Nephron progenitor cell (in vitro differentiated cells): ENCODE measurements at regions not wholly inside any gene's neighbourhood (a gene's known extent, or its start where the extent isn't known, plus 50 kb on each side); places are given as distances from the start of the nearest gene placed in this dataset.

Source experiments
- DNase-seq: peaks from one replicate; pipeline ENCODE4 v3.0.0; 2021
- H3K27ac Mint-ChIP-seq: 2 replicates; pipeline ENCODE4 v1.8.0; 2021; ENCODE audit warnings: mild to moderate bottlenecking, moderate library complexity, mixed read lengths
- H3K27me3 Mint-ChIP-seq: 2 replicates; pipeline ENCODE4 v1.8.0; 2021; ENCODE audit warnings: mild to moderate bottlenecking, low read depth, mixed read lengths; ENCODE audit not compliant: poor library complexity
- H3K36me3 Mint-ChIP-seq: 2 replicates; pipeline ENCODE4 v1.8.0; 2021; ENCODE audit warnings: low read depth, mixed read lengths
- H3K4me1 Mint-ChIP-seq: 2 replicates; pipeline ENCODE4 v1.8.0; 2021; ENCODE audit warnings: mixed read lengths
- H3K4me3 Mint-ChIP-seq: 2 replicates; pipeline ENCODE4 v1.8.0; 2021; ENCODE audit warnings: mild to moderate bottlenecking, moderate library complexity, mixed read lengths
- H3K9me3 Mint-ChIP-seq: 2 replicates; pipeline ENCODE4 v1.8.0; 2021; ENCODE audit warnings: mild to moderate bottlenecking, moderate library complexity, mixed read lengths
- CTCF ChIP-seq: fragments of 200-600 bp; sonication (generic); IDR thresholded peaks from 2 replicates; pipeline ENCODE4 v1.5.0; 2021; ENCODE audit warnings: antibody characterized with exemption

GRCh38 chr20:22768266-22769178, 184.2 kb upstream of the FOXA2 start:
- Mint-ChIP-seq H3K27me3 (peaks cover 3% of the 10 kb centered on the region), H3K4me3 (no peak overlapping the region), H3K36me3 (no peaks in the 10 kb centered on the region), H3K9me3 (no peaks in the 10 kb centered on the region), H3K4me1 (peaks cover 14% of the 10 kb centered on the region), H3K27ac (no peak overlapping the region)
- no peak for DNase-seq
- no peak for TF ChIP-seq CTCF

GRCh38 chr20:22770241-22770800, 185.9 kb upstream of the FOXA2 start:
- Mint-ChIP-seq H3K36me3 (no peaks in the 10 kb centered on the region), H3K27ac (no peak overlapping the region), H3K4me1 (peaks cover 25% of the 10 kb centered on the region), H3K9me3 (peaks cover 3% of the 10 kb centered on the region), H3K4me3 (no peak overlapping the region), H3K27me3 (no peaks in the 10 kb centered on the region)
- DNase-seq, result no peak
- no peak for TF ChIP-seq CTCF

- Mint-ChIP-seq H3K27ac (no peak overlapping the region), H3K27me3 (peaks cover 5% of the 10 kb centered on the region), H3K9me3 (peaks cover 9% of the 10 kb centered on the region), H3K4me1 (peaks cover 28% of the 10 kb centered on the region), H3K36me3 (no peaks in the 10 kb centered on the region), H3K4me3 (no peak overlapping the region)
- TF ChIP-seq CTCF, result no peak
- DNase-seq, result no peak
These were observed 187.3 kb upstream of the FOXA2 start for GRCh38 chr20:22771706-22772105.

GRCh38 chr20:22773344-22773743, 189.0 kb upstream of the FOXA2 start:
- Mint-ChIP-seq H3K27me3 (peaks cover 5% of the 10 kb centered on the region), H3K36me3 (no peaks in the 10 kb centered on the region), H3K27ac (no peak overlapping the region), H3K4me3 (no peak overlapping the region), H3K4me1 (peaks cover 28% of the 10 kb centered on the region), H3K9me3 (peaks cover 9% of the 10 kb centered on the region)
- no peak for TF ChIP-seq CTCF
- DNase-seq, result no peak

GRCh38 chr20:22775256-22775655, 190.9 kb upstream of the FOXA2 start:
- Mint-ChIP-seq H3K4me1 (peaks cover 28% of the 10 kb centered on the region), H3K4me3 (no peak overlapping the region), H3K36me3 (no peaks in the 10 kb centered on the region), H3K9me3 (peaks cover 9% of the 10 kb centered on the region), H3K27me3 (peaks cover 10% of the 10 kb centered on the region), H3K27ac (no peak overlapping the region)
- no peak for DNase-seq
- TF ChIP-seq CTCF, result no peak
